ENCODE measurements at regions not wholly inside any gene's neighbourhood (a gene's known extent, or its start where the extent isn't known, plus 50 kb on each side); places are given as distances from the start of the nearest gene placed in this dataset.

DNA sequence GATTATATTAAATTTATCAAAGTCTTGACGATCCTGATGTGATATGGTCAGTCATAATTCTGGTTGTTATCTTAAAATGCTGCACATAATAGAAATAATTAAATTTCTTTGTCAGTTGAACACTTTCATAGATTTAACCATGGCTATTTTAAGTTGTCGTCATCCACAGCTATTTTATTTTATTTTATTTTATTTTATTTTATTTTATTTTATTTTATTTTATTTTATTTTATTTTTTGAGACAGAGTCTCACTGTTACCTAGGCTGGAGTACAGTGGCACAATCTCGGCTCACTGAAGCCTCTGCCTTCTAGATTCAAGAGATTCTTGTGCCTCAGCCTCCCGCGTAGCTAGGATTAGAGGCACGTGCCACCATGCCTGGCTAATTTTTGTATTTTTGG is 90.5 kb upstream of the KCNK12 start:
- TF ChIP-seq, protein P1, sequence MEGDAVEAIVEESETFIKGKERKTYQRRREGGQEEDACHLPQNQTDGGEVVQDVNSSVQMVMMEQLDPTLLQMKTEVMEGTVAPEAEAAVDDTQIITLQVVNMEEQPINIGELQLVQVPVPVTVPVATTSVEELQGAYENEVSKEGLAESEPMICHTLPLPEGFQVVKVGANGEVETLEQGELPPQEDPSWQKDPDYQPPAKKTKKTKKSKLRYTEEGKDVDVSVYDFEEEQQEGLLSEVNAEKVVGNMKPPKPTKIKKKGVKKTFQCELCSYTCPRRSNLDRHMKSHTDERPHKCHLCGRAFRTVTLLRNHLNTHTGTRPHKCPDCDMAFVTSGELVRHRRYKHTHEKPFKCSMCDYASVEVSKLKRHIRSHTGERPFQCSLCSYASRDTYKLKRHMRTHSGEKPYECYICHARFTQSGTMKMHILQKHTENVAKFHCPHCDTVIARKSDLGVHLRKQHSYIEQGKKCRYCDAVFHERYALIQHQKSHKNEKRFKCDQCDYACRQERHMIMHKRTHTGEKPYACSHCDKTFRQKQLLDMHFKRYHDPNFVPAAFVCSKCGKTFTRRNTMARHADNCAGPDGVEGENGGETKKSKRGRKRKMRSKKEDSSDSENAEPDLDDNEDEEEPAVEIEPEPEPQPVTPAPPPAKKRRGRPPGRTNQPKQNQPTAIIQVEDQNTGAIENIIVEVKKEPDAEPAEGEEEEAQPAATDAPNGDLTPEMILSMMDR (conservative IDR thresholded peaks at IDR 0.05) = no peak
- H3K27ac ChIP-seq = no peak overlapping the region

DNA sequence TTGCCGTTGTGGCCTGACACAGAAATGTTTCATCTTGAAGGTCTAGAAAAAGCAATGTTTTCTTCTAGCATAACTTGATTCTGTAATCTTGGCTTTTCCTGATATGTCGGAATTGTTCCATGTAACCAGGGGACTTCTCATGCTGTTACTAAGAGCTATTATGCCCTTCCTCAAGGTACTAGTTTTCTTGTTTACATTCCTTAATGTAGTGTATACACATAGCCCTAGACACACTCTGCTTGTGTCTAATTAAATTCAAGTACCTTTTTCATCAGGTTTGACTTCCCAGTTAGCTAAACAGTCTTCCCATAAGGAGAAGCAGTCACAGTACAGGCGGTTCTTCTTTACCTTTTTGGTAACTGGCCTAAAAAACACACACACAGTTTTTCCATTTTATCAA is 89.4 kb upstream of the KCNK12 start:
- TF ChIP-seq, protein P1 (conservative IDR thresholded peaks at IDR 0.05) = no peak
- H3K27ac ChIP-seq = no peak overlapping the region

DNA sequence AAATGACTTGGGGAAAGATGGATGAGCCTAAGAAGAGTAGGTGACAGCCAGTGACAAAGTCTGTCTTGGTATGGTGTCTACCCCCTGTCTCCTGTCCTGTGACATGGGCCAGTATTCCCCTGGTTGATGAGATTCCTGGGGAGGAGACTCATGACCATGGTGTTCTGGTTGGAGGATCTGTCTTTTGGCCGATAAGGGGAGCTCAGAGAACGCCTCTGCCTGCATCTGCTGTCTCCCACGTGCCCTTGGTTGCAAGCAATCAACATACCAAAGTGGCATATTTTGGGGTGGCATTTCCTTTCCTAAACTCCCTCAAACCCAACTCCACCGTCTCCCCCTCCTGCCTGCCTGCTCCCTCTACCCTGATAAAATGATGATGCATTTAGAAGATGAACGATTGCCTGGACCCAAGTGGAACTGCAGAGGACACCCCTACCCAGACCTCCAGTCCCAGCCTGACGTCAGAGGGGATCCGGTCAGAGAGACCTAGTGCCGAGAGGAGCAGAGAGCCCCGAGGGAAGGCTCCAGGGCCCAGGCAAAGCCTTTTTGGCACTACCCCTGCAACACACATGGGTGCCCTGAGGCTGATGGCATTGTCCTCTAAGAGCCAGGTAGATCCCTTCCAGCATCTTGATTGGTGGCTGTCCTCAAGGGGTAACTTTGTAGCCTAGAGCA is 88.0 kb upstream of the KCNK12 start:
- no peak overlapping the region for H3K27ac ChIP-seq
- TF ChIP-seq, protein P1 (conservative IDR thresholded peaks at IDR 0.05) = no peak

DNA sequence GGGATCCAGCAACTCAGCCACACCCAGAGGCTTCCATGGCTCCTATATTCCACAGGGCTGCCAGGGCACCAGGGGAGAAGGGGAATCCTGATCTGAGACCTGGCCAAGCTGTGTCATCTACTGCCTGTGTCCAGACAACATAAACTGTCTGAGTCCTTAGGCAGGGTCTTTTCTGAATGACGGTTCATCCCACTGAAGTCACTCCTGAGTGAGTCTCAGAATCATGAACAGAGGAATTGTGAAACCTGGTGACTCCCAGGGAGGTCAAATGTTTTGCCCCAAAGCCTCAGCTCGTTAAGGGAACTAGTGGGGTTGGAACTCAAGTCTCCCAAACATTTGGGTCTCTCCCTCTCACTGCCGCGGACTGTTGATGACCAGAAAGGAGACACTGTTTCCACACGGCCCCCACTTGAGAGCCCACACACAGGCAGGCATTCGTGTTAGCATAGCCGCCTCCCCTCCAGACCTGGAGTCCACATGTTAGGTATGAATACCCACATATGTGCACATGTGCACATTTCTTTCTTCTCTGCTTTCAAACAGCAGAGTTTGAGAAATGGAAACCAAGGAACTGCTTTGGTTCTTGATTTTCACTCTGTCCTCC is 87.2 kb upstream of the KCNK12 start:
- TF ChIP-seq, protein P1 (conservative IDR thresholded peaks at IDR 0.05) = no peak
- H3K27ac ChIP-seq = no peak overlapping the region

DNA sequence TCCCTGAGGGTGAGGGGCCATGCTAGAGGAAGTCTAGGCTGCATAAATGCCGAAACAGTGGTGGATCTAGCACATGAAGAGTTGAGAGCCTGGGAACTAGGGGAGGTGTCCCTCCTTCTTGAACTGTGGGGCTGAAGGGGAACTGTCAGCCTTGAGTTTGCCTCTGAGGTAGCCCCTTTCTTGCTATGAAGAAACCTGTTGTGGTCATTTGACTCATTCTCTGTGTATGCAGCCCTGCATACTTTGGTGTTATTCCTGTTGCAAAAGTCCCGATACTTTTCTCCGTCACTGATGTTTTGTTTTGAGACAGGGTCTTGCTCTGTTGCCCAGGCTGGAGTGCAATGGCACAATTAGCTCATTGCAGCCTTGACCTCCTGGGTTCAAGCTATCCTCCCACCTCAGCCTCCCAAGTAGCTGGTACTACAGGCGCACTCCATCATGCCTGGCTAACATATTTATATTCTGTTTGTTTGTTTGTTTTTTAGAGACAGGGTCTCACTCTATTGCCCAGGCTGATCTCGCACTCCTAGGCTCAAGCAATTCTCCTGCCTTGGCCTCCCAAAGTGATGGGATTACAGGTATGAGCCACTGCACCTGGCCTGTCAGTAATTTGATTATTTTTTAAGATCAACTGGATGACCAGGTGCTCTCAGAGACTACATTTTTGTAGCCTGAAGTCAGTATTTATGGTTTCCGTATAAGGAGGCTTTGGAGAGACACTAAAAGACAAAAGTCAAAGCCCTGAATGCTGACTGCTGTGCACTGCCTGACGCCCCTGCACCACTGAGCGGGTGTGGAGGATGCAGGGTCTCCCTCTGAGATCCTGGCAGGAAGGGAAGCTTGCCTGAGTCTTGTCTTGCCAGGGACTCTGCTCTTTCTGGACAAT is 86.2 kb upstream of the KCNK12 start:
- TF ChIP-seq, protein P1 (conservative IDR thresholded peaks at IDR 0.05) = no peak
- no peak overlapping the region for H3K27ac ChIP-seq

DNA sequence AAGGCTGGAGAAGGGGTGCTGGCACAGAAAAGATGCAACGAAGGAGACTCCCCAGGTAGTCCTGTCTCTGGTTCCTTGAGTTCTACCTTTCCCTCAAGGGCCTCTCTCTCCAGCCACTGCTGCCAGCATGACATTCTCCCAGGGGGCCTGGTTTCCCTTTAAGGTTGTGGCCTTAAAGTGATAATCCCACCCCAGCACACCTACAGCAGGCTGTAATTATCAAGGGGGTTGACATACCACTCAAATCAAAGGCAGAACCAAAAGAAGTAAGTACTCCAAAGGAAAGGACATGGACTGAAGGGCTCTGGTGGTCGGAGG is 84.7 kb upstream of the KCNK12 start:
- no peak overlapping the region for H3K27ac ChIP-seq
- TF ChIP-seq, protein P1 (conservative IDR thresholded peaks at IDR 0.05) = no peak

DNA sequence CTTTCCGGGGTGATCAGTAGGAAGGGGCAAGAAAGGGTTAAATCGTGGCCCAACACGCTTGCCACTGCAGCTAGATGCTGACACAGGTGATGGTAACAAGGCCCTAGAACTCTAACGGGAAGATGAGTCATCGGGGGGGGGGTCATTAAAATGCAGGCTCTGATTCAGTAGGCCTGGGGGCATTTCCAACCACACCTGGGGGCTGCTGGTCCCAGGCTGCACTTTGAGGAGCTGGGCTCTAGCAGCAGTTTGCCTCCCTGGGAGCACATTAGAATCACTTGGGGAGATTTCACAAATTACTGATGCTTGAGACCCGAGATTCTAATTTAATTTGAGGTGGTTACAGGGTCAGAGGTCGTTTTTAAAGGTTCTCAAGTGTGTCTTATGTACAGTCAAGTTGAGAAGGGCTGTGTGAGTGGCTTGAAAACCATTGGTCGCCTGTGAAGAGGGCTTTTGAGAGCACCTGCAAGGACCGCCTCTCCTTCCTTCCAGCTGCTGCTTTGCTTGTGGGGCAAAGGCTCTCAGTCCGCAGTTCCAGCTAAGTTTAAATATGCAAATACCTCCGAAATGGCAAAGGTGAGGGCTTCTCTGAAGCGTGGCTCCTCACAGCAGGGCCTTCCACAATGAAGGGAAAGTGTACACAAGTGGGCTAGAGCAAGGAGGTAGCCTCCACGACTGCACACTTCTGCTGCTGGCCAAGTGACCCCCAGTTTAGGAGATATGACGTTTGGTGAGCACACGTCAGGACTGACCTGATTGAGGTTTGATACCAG is 84.2 kb upstream of the KCNK12 start:
- no peak overlapping the region for H3K27ac ChIP-seq
- TF ChIP-seq, protein P1 (conservative IDR thresholded peaks at IDR 0.05) = no peak
